ENCODE measurements at regions not wholly inside any gene's neighbourhood (a gene's known extent, or its start where the extent isn't known, plus 50 kb on each side); places are given as distances from the start of the nearest gene placed in this dataset.

- no peak for TF ChIP-seq POLR2AphosphoS5 (IDR thresholded peaks at IDR 0.05)
- TF ChIP-seq CTCF (IDR thresholded peaks at IDR 0.05), result no peak
- no peak for TF ChIP-seq POLR2A (IDR thresholded peaks at IDR 0.05)
Observed at GRCh38 chr12:18882690-18883089, 144.8 kb downstream of the CAPZA3 start.
